Stimulated activated CD8-positive, alpha-beta memory T cell treated with anti-CD3 and anti-CD28 coated beads, Interleukin-12 subunit alpha, Interleukin-12 subunit beta, amount 100 ng/mL, for 24 hours (primary cell): ENCODE measurements at regions not wholly inside any gene's neighbourhood (a gene's known extent, or its start where the extent isn't known, plus 50 kb on each side); places are given as distances from the start of the nearest gene placed in this dataset.
"Not testable (repeated sequence)": the region's sequence is repeated elsewhere in the genome, so short reads cannot be mapped to it uniquely, and the experiment has no call there.

ENCODE experiments used
- DNase-seq: peaks from one replicate; pipeline ENCODE4 v3.0.0-alpha.2; 2020; ENCODE audit errors: extremely low read depth

GRCh38 chr6:170098428-170099170, 192.3 kb downstream of the DLL1 start:
- no peak for DNase-seq

GRCh38 chr6:170097505-170098427, 193.1 kb downstream of the DLL1 start:
- no peak for DNase-seq

- DNase-seq = no peak
These were observed 193.9 kb downstream of the DLL1 start for GRCh38 chr6:170096803-170097504.

DNA sequence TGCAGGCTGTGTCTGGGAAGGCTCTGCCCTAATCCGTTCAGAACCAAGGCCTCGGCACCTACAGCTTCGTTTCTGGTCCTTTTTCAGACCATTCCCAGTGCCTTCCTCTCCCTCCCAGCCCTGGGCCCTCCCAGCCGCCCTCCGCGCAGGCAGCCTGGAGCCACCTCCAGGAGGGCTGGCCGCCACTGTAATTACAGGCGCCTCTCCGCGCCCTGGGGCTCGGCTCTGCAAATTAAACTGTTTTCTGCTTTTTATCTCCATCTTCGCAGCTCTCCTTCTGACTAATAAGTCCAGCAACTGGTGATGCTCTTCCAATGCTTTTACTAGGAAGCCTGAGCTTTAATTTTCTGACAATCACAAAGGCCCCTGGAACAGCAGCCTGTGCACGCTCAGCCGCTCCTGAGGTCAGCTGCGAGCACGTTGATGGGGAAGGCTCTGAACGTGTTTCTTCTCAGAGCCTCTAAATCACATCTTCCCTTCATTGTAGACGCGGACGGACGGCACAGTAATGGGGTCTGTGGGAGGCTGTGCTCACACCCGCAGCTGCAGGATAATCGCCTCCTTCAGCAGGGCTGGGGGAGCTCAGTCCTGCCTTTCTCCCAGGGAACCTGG, 194.6 kb downstream of the DLL1 start:
- DNase-seq = no peak

- no peak for DNase-seq
These were observed 195.5 kb downstream of the DLL1 start for GRCh38 chr6:170095273-170095981.

- DNase-seq = no peak
These were observed 196.1 kb downstream of the DLL1 start for GRCh38 chr6:170094686-170095272.

DNA sequence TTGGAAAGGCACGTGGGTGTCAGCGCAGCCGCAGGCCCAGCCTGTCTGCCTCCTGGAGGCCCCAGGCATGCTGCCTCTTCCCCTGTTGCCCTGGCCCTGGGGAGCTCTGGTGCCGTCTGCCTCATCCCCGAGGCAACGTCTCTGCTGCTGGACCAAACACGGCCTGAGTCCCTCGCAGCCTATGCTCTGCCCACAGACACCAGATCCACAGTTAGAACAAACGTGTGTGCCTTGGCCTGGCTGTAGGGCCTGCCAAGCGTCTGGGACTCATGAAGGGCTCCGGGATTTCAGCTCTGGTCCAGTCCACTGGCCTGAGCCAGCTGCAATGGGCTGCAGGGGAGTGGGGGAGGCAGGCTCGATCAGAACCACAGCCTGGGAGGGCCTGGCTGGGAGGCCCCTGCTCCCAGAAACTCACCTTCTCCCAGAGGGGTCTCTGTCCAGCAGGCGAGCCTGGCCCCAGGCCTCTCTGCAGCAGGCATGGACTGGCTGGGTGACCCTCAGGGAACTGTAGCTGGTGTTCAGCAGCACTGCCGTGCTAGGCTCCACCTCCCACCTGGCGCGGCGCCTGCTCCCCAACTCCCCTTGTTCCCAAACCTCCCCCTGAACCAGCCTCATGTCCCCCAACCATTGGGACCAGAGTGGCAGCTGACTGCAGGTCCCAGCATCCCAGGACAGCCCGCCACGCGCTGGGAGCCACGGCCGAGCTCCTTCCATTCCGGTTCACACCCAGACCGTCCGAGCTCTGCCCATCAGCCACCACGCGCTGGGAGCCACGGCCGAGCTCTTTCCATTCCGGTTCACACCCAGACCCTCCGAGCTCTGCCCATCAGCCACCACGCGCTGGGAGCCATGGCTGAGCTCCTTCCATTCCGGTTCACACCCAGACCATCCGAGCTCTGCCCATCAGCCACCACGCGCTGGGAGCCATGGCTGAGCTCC, 197.0 kb downstream of the DLL1 start:
- no peak for DNase-seq

- no peak for DNase-seq
These were observed 197.6 kb downstream of the DLL1 start for GRCh38 chr6:170093276-170093657.

DNA sequence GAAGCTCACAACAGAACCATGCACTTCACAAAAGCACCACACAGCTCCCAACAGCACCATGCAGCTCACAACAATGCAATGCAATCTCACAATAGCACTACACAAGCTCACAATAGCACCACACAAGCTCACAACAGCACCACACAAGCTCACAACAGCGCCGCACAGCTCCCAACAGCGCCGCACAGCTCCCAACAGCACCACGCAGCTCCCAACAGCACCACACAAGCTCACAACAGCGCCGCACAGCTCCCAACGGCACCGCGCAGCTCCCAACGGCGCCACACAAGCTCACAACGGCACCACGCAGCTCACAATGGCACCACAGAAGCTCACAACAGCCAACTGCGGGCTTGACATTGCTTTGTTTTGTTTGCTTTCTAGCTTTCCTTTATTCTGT, 198.1 kb downstream of the DLL1 start:
- no peak for DNase-seq

GRCh38 chr6:170091639-170092579, 199.0 kb downstream of the DLL1 start:
- DNase-seq = no peak

DNA sequence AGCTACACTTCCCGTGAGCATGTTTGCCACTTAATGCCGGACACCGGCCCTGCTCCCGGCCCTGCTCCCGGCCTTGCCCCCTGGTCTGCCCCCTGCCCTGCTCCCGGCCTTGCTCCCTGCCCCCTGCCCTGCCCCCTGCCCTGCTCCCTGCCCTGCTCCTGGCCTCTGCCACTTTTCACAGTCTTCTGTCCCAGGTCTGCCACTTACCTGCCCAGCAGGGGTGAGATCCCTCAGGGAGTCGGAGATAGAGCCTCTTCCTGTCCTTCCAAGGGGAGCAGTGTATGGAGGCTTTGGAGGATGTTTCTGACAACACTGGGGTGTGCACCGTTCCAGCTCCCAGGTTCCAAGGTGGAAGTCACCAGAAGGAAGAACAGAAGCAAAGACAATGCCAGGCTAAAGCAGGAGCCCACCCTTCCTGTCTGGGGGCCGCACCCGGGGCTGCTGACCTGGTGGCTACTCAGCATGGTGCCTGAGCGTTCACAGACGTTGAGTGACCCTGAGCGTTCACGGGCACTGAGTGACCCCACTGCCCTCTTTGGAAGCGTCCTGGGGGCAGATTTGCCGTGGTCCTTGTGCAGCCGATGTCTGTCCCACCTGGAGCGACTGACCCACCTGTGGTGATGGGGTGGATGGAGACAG, 199.8 kb downstream of the DLL1 start:
- no peak for DNase-seq

GRCh38 chr6:170090561-170090960, 200.3 kb downstream of the DLL1 start:
- DNase-seq = no peak

GRCh38 chr6:170089963-170090362, 200.9 kb downstream of the DLL1 start:
- DNase-seq = no peak

GRCh38 chr6:170088582-170088955, 202.3 kb downstream of the DLL1 start:
- no peak for DNase-seq

DNA sequence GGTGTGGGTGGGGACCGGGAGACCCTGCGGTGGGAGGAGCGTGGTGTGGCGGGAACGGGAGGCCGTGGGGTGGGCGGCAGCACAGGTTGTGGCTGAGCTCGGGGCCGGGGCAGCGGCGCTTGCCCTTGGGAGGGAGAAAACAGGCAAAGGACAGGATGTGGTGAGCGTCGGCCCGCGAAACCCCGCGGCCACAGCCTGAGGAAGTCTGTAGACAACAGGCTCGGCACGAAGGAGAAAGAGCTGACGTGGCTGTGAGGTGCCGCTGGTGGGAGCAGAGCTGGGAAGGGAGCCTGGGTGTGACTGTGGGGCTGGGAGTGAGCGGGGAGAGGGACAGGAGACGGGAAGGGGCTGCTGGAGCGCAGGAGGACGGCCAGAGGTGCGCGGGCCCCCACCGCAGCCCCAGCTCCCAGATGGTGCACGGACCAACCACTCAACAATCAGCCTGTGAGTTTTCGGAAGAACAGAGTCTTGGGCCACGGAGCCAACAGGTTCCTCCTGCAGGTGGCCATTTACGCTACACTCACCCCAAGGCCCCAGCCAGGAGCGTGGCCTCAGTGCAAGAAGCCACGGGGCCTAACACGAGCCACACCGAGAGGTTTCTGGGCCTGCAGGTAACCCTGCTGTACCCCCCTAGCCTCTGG, 202.8 kb downstream of the DLL1 start:
- DNase-seq = no peak

GRCh38 chr6:170087421-170087780, 203.5 kb downstream of the DLL1 start:
- DNase-seq = not testable (repeated sequence)

GRCh38 chr6:170086639-170087420, 204.0 kb downstream of the DLL1 start:
- DNase-seq = no peak
